ENCODE measurements at regions not wholly inside any gene's neighbourhood (a gene's known extent, or its start where the extent isn't known, plus 50 kb on each side); places are given as distances from the start of the nearest gene placed in this dataset.

GRCh38 chr6:15861486-15861885 is 198.7 kb upstream of the DTNBP1 start:
- no peak for DNase-seq (ENCODE audit: low read depth)

GRCh38 chr6:15854826-15855710 is 192.2 kb upstream of the DTNBP1 start:
- TF ChIP-seq CTCF (IDR thresholded peaks at IDR 0.05; ENCODE audit: low read depth, low read length, missing control alignments): no peak
- H3K4me3 ChIP-seq (ENCODE audit: low read depth, low read length): no peak overlapping the region
- DNase-seq (ENCODE audit: low read depth): no peak

More at GRCh38 chr6:15861486-15861885, 198.7 kb upstream of the DTNBP1 start:
- no peak for TF ChIP-seq CTCF (IDR thresholded peaks at IDR 0.05; ENCODE audit: low read depth, low read length, missing control alignments)
- H3K4me3 ChIP-seq (ENCODE audit: low read depth, low read length): no peak overlapping the region

- DNase-seq (ENCODE audit: low read depth): no peak
- H3K4me3 ChIP-seq (ENCODE audit: low read depth, low read length): no peak overlapping the region
- no peak for TF ChIP-seq CTCF (IDR thresholded peaks at IDR 0.05; ENCODE audit: low read depth, low read length, missing control alignments)
These were observed 191.6 kb upstream of the DTNBP1 start for GRCh38 chr6:15854378-15854777.

GRCh38 chr6:15853259-15853658 is 190.4 kb upstream of the DTNBP1 start:
- DNase-seq (ENCODE audit: low read depth): no peak
- no peak for TF ChIP-seq CTCF (IDR thresholded peaks at IDR 0.05; ENCODE audit: low read depth, low read length, missing control alignments)
- H3K4me3 ChIP-seq (ENCODE audit: low read depth, low read length): no peak overlapping the region

DNA sequence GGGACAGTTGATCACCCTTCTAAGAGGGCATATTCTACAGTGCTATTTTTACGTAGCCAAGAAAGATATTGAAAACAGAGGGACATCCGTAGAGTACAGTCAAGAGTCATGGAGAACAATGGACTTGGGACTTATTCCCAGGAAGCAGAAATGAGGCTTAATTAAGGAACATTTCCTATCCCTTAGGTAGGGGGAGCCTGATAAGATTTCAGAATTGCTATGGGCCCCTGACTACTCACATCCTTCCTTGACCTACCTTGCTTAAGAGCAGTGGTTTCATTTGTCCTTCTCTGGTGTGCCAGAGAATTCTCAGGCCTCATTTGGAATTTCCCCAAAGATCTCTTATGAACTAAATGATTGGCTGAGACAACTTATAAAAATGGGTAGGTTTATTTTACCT is 189.5 kb upstream of the DTNBP1 start:
- DNase-seq (ENCODE audit: low read depth): no peak
- H3K4me3 ChIP-seq (ENCODE audit: low read depth, low read length): no peak overlapping the region
- TF ChIP-seq CTCF (IDR thresholded peaks at IDR 0.05; ENCODE audit: low read depth, low read length, missing control alignments): no peak

DNA sequence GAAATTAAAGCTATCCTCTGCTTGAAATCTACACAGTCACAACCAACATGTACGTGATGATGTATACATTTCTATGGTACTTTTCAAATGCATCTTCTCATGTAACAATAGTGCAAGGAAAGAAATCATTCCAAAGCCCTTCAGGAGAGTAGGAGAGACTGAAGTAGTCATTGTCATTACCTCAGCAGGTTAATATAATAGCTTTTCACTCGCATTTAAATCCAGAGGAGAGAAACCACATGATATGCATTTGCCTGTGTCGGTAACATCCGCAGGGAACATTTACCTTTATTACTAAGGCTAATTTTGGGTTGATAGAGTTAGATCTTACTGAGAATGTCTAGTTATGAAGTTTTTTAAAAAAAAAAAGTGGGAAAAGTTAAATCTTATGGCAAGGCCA is 186.6 kb upstream of the DTNBP1 start:
- DNase-seq (ENCODE audit: low read depth): no peak
- no peak overlapping the region for H3K4me3 ChIP-seq (ENCODE audit: low read depth, low read length)
- TF ChIP-seq CTCF (IDR thresholded peaks at IDR 0.05; ENCODE audit: low read depth, low read length, missing control alignments): no peak

- TF ChIP-seq CTCF (IDR thresholded peaks at IDR 0.05; ENCODE audit: low read depth, low read length, missing control alignments): no peak
- no peak overlapping the region for H3K4me3 ChIP-seq (ENCODE audit: low read depth, low read length)
- no peak for DNase-seq (ENCODE audit: low read depth)
These were observed 182.7 kb upstream of the DTNBP1 start for GRCh38 chr6:15845492-15845891.

All from GM12864 (cell line).